ENCODE measurements at regions not wholly inside any gene's neighbourhood (a gene's known extent, or its start where the extent isn't known, plus 50 kb on each side); places are given as distances from the start of the nearest gene placed in this dataset.

DNA sequence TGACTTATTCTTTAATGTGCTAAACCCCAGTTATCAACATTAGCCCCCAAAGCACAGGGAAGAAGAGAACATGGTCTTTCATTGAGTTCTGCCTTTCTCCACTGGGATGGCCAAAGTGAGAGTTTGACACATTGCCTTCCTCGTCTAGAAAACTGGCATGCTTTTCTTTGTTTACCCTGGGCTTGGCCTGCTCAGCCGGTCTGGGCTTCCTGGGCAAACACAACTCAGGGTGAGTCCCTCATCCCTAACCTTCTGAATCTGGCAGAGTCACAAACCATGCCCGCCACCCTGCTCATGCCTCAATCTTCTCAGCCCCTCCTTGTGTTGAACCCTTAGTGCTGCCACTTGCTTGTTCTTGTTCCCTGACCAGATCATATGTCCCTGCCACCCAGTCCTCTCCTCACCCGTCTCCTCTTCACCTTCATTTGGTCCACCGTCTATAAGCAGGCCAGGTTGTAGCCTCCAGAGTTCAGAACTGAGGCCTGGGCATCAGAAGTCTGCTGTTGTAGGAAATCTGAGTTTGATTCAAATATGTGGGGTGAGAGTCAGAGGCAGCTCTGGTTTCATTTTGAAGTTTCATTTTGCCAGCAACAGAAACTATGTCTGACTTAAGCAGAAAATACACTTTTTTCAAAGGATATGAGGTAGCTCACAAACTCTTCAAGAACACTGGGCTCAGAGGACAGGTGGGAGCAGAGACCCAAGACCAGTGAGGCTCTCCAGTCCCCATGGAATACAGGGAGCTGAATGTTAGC is 217.6 kb downstream of the NDUFS4 start:
- DNase-seq (ENCODE audit: low read depth, low spot score) = no peak
- no peak overlapping the region for H2AFZ ChIP-seq (ENCODE audit: low read depth, low read length)
- no peak overlapping the region for H3K27ac ChIP-seq (ENCODE audit: insufficient read depth, low read depth, low read length)
- no peaks in the 10 kb centered on the region for H3K79me2 ChIP-seq (ENCODE audit: control insufficient read depth, insufficient read depth, low read length)
- H3K4me3 ChIP-seq (replicated peaks in 1 of 3; ENCODE audit: insufficient read depth in 1 of 3, low read depth in 1 of 3, low read length in 3 of 3) = no peak overlapping the region
- POLR2A ChIA-PET = no interaction called here
- TF ChIP-seq MYC (IDR thresholded peaks at IDR 0.05; ENCODE audit: low read depth, low read length) (no peak), FOS (IDR thresholded peaks at IDR 0.05; ENCODE audit: borderline replicate concordance, insufficient read depth, low read length) (no peak), POLR2A (IDR thresholded peaks at IDR 0.05; ENCODE audit: low read depth, low read length) (no peak), GATA2 (IDR thresholded peaks at IDR 0.05; ENCODE audit: insufficient read depth, insufficient read length, low read depth, low read length) (no peak), EZH2 (IDR thresholded peaks at IDR 0.05; ENCODE audit: borderline replicate concordance, low read depth, low read length, severe bottlenecking) (no peak), JUN (IDR thresholded peaks at IDR 0.05; ENCODE audit: borderline replicate concordance, insufficient read depth, insufficient read length, low read depth) (no peak), POLR2AphosphoS5 (IDR thresholded peaks at IDR 0.05; ENCODE audit: insufficient read depth, low read depth, low read length) (no peak)
- TF ChIP-seq, protein P1, sequence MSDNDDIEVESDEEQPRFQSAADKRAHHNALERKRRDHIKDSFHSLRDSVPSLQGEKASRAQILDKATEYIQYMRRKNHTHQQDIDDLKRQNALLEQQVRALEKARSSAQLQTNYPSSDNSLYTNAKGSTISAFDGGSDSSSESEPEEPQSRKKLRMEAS (IDR thresholded peaks at IDR 0.05; ENCODE audit: insufficient read depth, insufficient read length) = no peak
- TF ChIP-seq, protein P2, sequence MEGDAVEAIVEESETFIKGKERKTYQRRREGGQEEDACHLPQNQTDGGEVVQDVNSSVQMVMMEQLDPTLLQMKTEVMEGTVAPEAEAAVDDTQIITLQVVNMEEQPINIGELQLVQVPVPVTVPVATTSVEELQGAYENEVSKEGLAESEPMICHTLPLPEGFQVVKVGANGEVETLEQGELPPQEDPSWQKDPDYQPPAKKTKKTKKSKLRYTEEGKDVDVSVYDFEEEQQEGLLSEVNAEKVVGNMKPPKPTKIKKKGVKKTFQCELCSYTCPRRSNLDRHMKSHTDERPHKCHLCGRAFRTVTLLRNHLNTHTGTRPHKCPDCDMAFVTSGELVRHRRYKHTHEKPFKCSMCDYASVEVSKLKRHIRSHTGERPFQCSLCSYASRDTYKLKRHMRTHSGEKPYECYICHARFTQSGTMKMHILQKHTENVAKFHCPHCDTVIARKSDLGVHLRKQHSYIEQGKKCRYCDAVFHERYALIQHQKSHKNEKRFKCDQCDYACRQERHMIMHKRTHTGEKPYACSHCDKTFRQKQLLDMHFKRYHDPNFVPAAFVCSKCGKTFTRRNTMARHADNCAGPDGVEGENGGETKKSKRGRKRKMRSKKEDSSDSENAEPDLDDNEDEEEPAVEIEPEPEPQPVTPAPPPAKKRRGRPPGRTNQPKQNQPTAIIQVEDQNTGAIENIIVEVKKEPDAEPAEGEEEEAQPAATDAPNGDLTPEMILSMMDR (IDR thresholded peaks at IDR 0.05; ENCODE audit: extremely low read depth in 1 of 2, insufficient read depth in 1 of 2, low read depth in 1 of 2, low read length in 2 of 2) = no peak
- no peaks in the 10 kb centered on the region for H3K36me3 ChIP-seq (ENCODE audit: control insufficient read depth in 2 of 2, extremely low read depth in 1 of 2, insufficient read depth in 2 of 2, low read length in 2 of 2)
- CTCF ChIA-PET = no interaction called here
- H3K9me1 ChIP-seq (replicated peaks; ENCODE audit: control insufficient read depth, extremely low read depth, insufficient read depth, low read length) = no peaks in the 10 kb centered on the region
- H3K4me1 ChIP-seq (ENCODE audit: control insufficient read depth, extremely low read depth, insufficient read depth, low read length) = peaks cover 13% of the 10 kb centered on the region
- FAIRE-seq = no peak
- no peak overlapping the region for H3K9ac ChIP-seq (replicated peaks; ENCODE audit: extremely low read depth, insufficient read depth, low read length)
- H3K9me3 ChIP-seq (replicated peaks; ENCODE audit: control insufficient read depth, insufficient read depth, low read length) = no peaks in the 10 kb centered on the region
- no peaks in the 10 kb centered on the region for H3K27me3 ChIP-seq (ENCODE audit: control insufficient read depth in 2 of 2, insufficient read depth in 2 of 2, low read length in 2 of 2)
- no TSS peak for BruUV-seq (replicated peaks)
- intact Hi-C loops (cut with micrococcal nuclease) = no loop called here
- H3K4me2 ChIP-seq (ENCODE audit: insufficient read depth, low read length) = no peak overlapping the region
- dilution Hi-C loops (cut with MboI; ENCODE audit: extremely low pct_ligation_motif_present, low sequenced_read_pairs) = no loop called here
- no peaks in the 10 kb centered on the region for H4K20me1 ChIP-seq (replicated peaks; ENCODE audit: control insufficient read depth, extremely low read depth, insufficient read depth, low read length)
